Tibial artery (tissue), 4 donors: ENCODE measurements at regions not wholly inside any gene's neighbourhood (a gene's known extent, or its start where the extent isn't known, plus 50 kb on each side); places are given as distances from the start of the nearest gene placed in this dataset.
A peak's percentile ranks its signal among the peaks of the same experiment; 100 is the strongest.
"Not testable (repeated sequence)": the region's sequence is repeated elsewhere in the genome, so short reads cannot be mapped to it uniquely, and the experiment has no call there.

Source experiments
- DNase-seq, 2 donors: peaks; one replicate each; pipeline ENCODE4 v3.0.0-alpha.2; 2019
- H3K27ac ChIP-seq, 2 donors: fragments of 200-600 bp; sonication (generic) in 1 of 2; 1 replicate in 1 of 2; 2 replicates in 1 of 2; pipeline ENCODE4 v1.5.1; 2018 to 2019; ENCODE audit warnings: mild to moderate bottlenecking in 1 of 2
- H3K27me3 ChIP-seq, 2 donors: fragments of 200-600 bp; sonication (generic) in 1 of 2; one replicate each; pipeline versions ENCODE4 v1.5.1 to v1.6.0; 2016 to 2019
- H3K36me3 ChIP-seq, 3 donors: fragments of 200-600 bp; sonication (generic) in 2 of 3; one replicate each; pipeline ENCODE4 v1.5.1; 2016 to 2019; ENCODE audit warnings: mild to moderate bottlenecking in 2 of 3
- H3K4me1 ChIP-seq, 4 donors: fragments of 200-600 bp; sonication (generic) in 2 of 4; 1 replicate in 3 of 4; 2 replicates in 1 of 4; pipeline ENCODE4 v1.5.1; 2016 to 2019
- H3K4me3 ChIP-seq, 2 donors: fragments of 200-600 bp; sonication (generic) in 1 of 2; 1 replicate in 1 of 2; 2 replicates in 1 of 2; pipeline ENCODE4 v1.5.1; 2018 to 2019; ENCODE audit warnings: mild to moderate bottlenecking in 2 of 2
- H3K9me3 ChIP-seq, 3 donors: fragments of 200-600 bp; sonication (generic) in 1 of 3; one replicate each; pipeline ENCODE4 v1.5.1; 2016 to 2019
- CTCF ChIP-seq, 2 experiments: fragments of 200-600 bp in 1 of 2; fragments of 450-650 bp in 1 of 2; IDR thresholded peaks; one replicate each; pipeline ENCODE4 v1.5.1; 2017 to 2019; ENCODE audit warnings: antibody characterized with exemption in 2 of 2, mild to moderate bottlenecking in 1 of 2, moderate library complexity in 1 of 2
- intact Hi-C: fragments of 100-400 bp; cut with DNase I; formaldehyde crosslinking; loops from one replicate; pipeline ENCODE4 v1.15.0; 2023; ENCODE audit warnings: low total_unique reads

- Histone ChIP-seq H3K4me3 (no peak overlapping the region), H3K36me3 (no peaks in the 10 kb centered on the region), H3K4me1 (no peaks in the 10 kb centered on the region), H3K27me3 (no peaks in the 10 kb centered on the region), H3K9me3 (no peaks in the 10 kb centered on the region), H3K27ac (no peak overlapping the region)
- intact Hi-C loops = no loop called here
- no peak for DNase-seq
- TF ChIP-seq CTCF (IDR thresholded peaks at IDR 0.05) = no peak
These were observed 67.9 kb upstream of the SLC35C1 start for GRCh38 chr11:45737056-45737455.

GRCh38 chr11:45736424-45736823, 68.5 kb upstream of the SLC35C1 start:
- Histone ChIP-seq H3K27me3 (no peaks in the 10 kb centered on the region), H3K36me3 (no peaks in the 10 kb centered on the region), H3K4me3 (no peak overlapping the region), H3K27ac (no peak overlapping the region), H3K9me3 (no peaks in the 10 kb centered on the region), H3K4me1 (no peaks in the 10 kb centered on the region)
- no peak for TF ChIP-seq CTCF (IDR thresholded peaks at IDR 0.05)
- intact Hi-C loops = no loop called here
- DNase-seq = peak in 1 of 2 donors; percentile 48

- intact Hi-C loops = no loop called here
- no peak for DNase-seq
- Histone ChIP-seq H3K27me3 (no peaks in the 10 kb centered on the region), H3K4me1 (no peaks in the 10 kb centered on the region), H3K27ac (no peak overlapping the region), H3K36me3 (no peaks in the 10 kb centered on the region), H3K4me3 (no peak overlapping the region), H3K9me3 (no peaks in the 10 kb centered on the region)
- TF ChIP-seq CTCF (IDR thresholded peaks at IDR 0.05) = no peak
These were observed 67.8 kb upstream of the CHST1 start for GRCh38 chr11:45733176-45733575.

GRCh38 chr11:45732343-45732742, 66.9 kb upstream of the CHST1 start:
- no peak for DNase-seq
- TF ChIP-seq CTCF (IDR thresholded peaks at IDR 0.05) = no peak
- no peaks in the 10 kb centered on the region for H3K4me1 ChIP-seq
- no peaks in the 10 kb centered on the region for H3K9me3 ChIP-seq
- H3K27me3 ChIP-seq = no peaks in the 10 kb centered on the region
- no peaks in the 10 kb centered on the region for H3K36me3 ChIP-seq
- no peak overlapping the region for H3K27ac ChIP-seq
- no peak overlapping the region for H3K4me3 ChIP-seq
- intact Hi-C loops = no loop called here

- intact Hi-C loops, H3K27me3 ChIP-seq, H3K9me3 ChIP-seq, H3K27ac ChIP-seq, H3K4me3 ChIP-seq, H3K4me1 ChIP-seq, H3K36me3 ChIP-seq, DNase-seq: not testable (repeated sequence)
These were observed 65.7 kb upstream of the CHST1 start for GRCh38 chr11:45731171-45731570.

- no peak for TF ChIP-seq CTCF (IDR thresholded peaks at IDR 0.05)
- no peaks in the 10 kb centered on the region for H3K4me1 ChIP-seq
- no peaks in the 10 kb centered on the region for H3K36me3 ChIP-seq
- H3K4me3 ChIP-seq = no peak overlapping the region
- no peak overlapping the region for H3K27ac ChIP-seq
- no peaks in the 10 kb centered on the region for H3K9me3 ChIP-seq
- intact Hi-C loops = no loop called here
- H3K27me3 ChIP-seq = no peaks in the 10 kb centered on the region
- no peak for DNase-seq
These were observed 64.6 kb upstream of the CHST1 start for GRCh38 chr11:45730014-45730413.
